Heart right ventricle (tissue), 16 donors: ENCODE measurements at regions not wholly inside any gene's neighbourhood (a gene's known extent, or its start where the extent isn't known, plus 50 kb on each side); places are given as distances from the start of the nearest gene placed in this dataset.

Experiments used
- ATAC-seq, 8 donors: fragments of 200-7000 bp; cut with Tn5 transposase; one replicate each; pipeline ENCODE4 v1.9.1; 2020; ENCODE audit warnings: mild to moderate bottlenecking in 8 of 8, moderate library complexity in 8 of 8, moderate number of reproducible peaks in 1 of 8
- DNase-seq, 2 donors: peaks; one replicate each; pipeline ENCODE4 v3.0.0-alpha.2; 2020
- H3K27ac ChIP-seq, 10 donors: fragments of 200-600 bp; sonication (generic) in 2 of 10; one replicate each; pipeline versions ENCODE4 v1.5.0 to v1.8.0; 2020 to 2022; ENCODE audit warnings: mild to moderate bottlenecking in 3 of 10
- H3K27me3 ChIP-seq, 7 donors: fragments of 200-600 bp; one replicate each; pipeline ENCODE4 v1.8.0; 2021 to 2022; ENCODE audit warnings: mild to moderate bottlenecking in 2 of 7
- H3K36me3 ChIP-seq, 9 donors: fragments of 200-600 bp; sonication (generic) in 1 of 9; one replicate each; pipeline versions ENCODE4 v1.5.0 to v1.8.0; 2020 to 2022; ENCODE audit warnings: mild to moderate bottlenecking in 2 of 9
- H3K4me1 ChIP-seq, 9 donors: fragments of 200-600 bp; sonication (generic) in 1 of 9; one replicate each; pipeline versions ENCODE4 v1.5.0 to v1.8.0; 2020 to 2022; ENCODE audit warnings: mild to moderate bottlenecking in 4 of 9
- H3K4me3 ChIP-seq, 10 donors: fragments of 200-600 bp; sonication (generic) in 2 of 10; one replicate each; pipeline versions ENCODE4 v1.5.0 to v1.8.0; 2020 to 2022; ENCODE audit warnings: mild to moderate bottlenecking in 7 of 10, moderate library complexity in 2 of 10
- H3K9me3 ChIP-seq, 11 donors: fragments of 200-600 bp in 10 of 11; sonication (generic) in 2 of 11; one replicate each; pipeline versions ENCODE4 v1.5.0 to v1.8.0; 2013 to 2022; ENCODE audit warnings: mild to moderate bottlenecking in 2 of 11, control low read depth in 1 of 11, moderate library complexity in 1 of 11
- WGBS, 2 donors: extraction: QIAGEN DNeasy Blood & Tissue Kit; methylation state at CpG; one replicate each; pipeline ENCODE4 v1.1.7; 2013; ENCODE audit warnings: inconsistent platforms in 1 of 2; 5-methylcytosine and 5-hydroxymethylcytosine counted together
- intact Hi-C, 10 donors: fragments of 100-400 bp; cut with DNase I; formaldehyde crosslinking; loops; one replicate each; pipeline versions ENCODE4 v1.11.1 to v1.14.2; 2022
- TF ChIP-seq, protein P1 (sequence below), 9 donors: fragments of 200-600 bp; sonication (generic) in 2 of 9; IDR thresholded peaks; one replicate each; pipeline versions ENCODE4 v1.5.0 to v1.8.0; 2021 to 2022; ENCODE audit warnings: antibody characterized with exemption in 9 of 9, mild to moderate bottlenecking in 5 of 9, moderate library complexity in 1 of 9
- donor health status: Arrhythmogenic right ventricular cardiomyopathy.
- donor health status: ischemic (EF 13 %, LVEDD 7.1; RV severe dilation, severe dysfunction).
- donor health status: healthy with polysubstance abuse.
- donor health status: DM: no; HTN: yes; CAD: no.
- donor health status: DM: no; HTN: no; CAD: no.
- donor health status: ischemic (EF 25% LVEDD 6.9; RV normal size, moderate dysfunction).
- donor health status: ischemic (EF 25% LVEDD 5.7; RV mildly dilated, moderate dysfunction).
- donor health status: healthy.
- donor health status: DM: yes; HTN: yes; CAD: no.
- donor health status: Ischemic cardiomyopathy.
- donor health status: ischemic (EF 35%, LVEDD 5.7; RV mildly dilated, moderate dysfunction).
- donor health status: nonischemic (EF 11% LVEDD 7.7; RV severe dilation, severe dysfunction).
- donor health status: DM: yes; HTN: yes; CAD: no.
- donor health status: PGD.
- donor health status: ischemic (EF 29% LVEDD 5.4; RV normal size, mild dysfunction).
- donor health status: nonischemic (EF 23%, LVEDD 6.1; RV moderate dilation, normal function).

DNA sequence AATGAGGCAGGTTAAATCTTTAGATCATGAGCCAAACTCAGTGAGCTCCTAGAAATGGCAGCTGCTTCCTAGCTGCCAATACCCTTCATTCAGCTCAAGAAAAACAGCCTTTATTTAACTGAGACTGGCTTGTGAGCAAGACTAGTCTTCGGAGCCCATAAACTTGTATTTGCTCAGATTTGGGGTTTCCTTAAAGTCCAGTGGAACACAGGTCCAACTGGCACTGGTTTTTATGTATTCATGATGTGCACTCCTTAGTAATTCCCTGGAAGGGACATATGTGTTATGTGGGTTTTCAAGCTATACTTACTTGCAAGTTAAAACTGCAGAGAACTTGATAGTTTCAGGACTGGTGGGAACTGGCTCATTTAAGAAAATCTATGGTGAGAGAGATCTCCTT, 380.1 kb upstream of the TMEM132C start:
- Histone ChIP-seq H3K27ac (no peak overlapping the region), H3K4me3 (no peak overlapping the region), H3K36me3 (no peaks in the 10 kb centered on the region), H3K9me3 (no peaks in the 10 kb centered on the region), H3K27me3 (no peaks in the 10 kb centered on the region), H3K4me1 (peaks cover 0 to 6% (median 0%) of the 10 kb centered on the region in 9 donors)
- TF ChIP-seq, protein P1, sequence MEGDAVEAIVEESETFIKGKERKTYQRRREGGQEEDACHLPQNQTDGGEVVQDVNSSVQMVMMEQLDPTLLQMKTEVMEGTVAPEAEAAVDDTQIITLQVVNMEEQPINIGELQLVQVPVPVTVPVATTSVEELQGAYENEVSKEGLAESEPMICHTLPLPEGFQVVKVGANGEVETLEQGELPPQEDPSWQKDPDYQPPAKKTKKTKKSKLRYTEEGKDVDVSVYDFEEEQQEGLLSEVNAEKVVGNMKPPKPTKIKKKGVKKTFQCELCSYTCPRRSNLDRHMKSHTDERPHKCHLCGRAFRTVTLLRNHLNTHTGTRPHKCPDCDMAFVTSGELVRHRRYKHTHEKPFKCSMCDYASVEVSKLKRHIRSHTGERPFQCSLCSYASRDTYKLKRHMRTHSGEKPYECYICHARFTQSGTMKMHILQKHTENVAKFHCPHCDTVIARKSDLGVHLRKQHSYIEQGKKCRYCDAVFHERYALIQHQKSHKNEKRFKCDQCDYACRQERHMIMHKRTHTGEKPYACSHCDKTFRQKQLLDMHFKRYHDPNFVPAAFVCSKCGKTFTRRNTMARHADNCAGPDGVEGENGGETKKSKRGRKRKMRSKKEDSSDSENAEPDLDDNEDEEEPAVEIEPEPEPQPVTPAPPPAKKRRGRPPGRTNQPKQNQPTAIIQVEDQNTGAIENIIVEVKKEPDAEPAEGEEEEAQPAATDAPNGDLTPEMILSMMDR (IDR thresholded peaks at IDR 0.05) = no peak
- no peak for DNase-seq
- 78 to 79% methylated on average over 1 of the region's 1 CpG for WGBS, 2 donors
- intact Hi-C loops = no loop called here
- ATAC-seq = no peak

DNA sequence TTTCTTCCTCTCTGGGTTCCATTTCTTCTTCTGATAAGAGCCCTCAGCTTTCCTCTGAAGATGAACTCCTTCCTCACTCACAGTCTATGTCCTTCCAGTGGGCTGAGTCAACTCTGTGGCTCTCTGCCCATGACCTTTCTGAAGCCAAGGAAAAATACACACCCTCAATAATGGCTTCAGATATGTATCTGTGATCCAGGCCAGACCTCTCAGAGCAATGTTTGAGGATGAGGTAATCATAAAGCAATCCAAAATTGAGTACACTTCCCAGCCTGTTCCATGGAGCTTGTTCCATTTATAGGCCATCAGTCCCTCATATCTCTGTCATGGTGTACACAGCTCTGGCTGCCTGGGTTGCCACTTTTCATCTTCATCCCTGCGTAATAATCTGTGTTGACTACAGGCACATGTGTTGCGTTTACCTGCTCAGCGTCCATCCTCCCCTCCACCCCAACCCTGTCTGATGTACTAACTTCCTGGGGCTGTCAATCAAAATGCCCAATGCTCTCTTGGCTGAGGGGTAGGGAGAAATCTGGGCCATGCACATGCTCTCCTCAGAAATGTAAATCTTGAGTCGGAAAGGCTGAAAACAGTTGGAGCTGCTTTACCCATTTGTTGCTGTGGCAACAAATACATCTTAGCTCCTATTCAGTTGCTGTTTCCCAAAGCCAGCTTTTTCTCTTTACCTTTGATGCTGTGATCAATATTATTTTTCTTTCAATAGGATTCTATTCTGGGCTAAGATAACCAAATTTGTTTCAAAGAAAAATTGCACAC, 377.8 kb upstream of the TMEM132C start:
- no peak overlapping the region for H3K4me3 ChIP-seq
- peaks cover 0 to 6% (median 0%) of the 10 kb centered on the region in 9 donors for H3K4me1 ChIP-seq
- no peaks in the 10 kb centered on the region for H3K9me3 ChIP-seq
- H3K27ac ChIP-seq = no peak overlapping the region
- intact Hi-C loops = no loop called here
- H3K36me3 ChIP-seq = no peaks in the 10 kb centered on the region
- WGBS, 2 donors = 60% methylated on average over 4 of the region's 4 CpGs
- peak in 7 of 8 donors; percentile 53 to 86 (median 74) for ATAC-seq
- no peaks in the 10 kb centered on the region for H3K27me3 ChIP-seq
- peak in 1 of 2 donors; percentile 14 for DNase-seq
- TF ChIP-seq, protein P1 (IDR thresholded peaks at IDR 0.05) = no peak

DNA sequence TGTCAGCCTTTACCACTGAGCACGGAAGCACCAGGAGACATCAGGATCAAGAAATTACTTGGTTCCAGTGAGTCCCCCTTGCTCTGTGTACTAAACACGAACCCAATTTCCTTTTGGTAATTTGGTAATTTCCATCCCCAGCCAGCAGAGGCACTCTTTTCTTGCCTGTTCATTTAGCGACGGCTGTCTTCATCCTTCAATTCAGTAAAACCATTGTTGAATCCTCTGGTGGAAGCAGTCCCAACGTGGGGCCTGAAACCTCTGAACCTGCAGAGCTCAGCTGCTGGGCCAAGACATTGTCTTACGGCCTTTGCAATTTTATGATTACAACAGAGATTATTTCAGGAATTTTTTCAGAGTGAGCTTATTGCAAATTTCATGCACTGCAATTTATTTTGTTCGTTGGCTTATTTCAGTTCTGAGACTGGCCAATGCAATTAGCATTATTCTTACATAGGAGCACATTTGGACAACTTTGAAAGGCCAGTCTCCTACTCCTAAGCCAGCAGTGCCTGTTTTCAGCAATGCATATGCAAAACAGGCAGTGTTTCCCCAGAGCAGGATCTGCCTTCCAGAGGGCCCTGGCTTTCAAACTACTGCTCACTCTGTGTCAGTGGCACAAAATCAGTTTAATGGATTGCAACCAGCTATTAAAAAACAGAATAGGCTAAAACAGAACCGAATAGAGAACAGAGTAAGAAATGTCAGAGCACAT, 372.9 kb upstream of the TMEM132C start:
- Histone ChIP-seq H3K9me3 (no peaks in the 10 kb centered on the region), H3K27ac (no peak overlapping the region), H3K4me3 (no peak overlapping the region), H3K36me3 (no peaks in the 10 kb centered on the region), H3K27me3 (no peaks in the 10 kb centered on the region), H3K4me1 (peaks cover 0 to 3% (median 0%) of the 10 kb centered on the region in 9 donors)
- TF ChIP-seq, protein P1 (IDR thresholded peaks at IDR 0.05) = peak in 6 of 9 donors; percentile 14 to 43 (median 23)
- intact Hi-C loops = no loop called here
- no peak for ATAC-seq
- 46 to 52% methylated on average over 8 of the region's 8 CpGs for WGBS, 2 donors
- DNase-seq = no peak

DNA sequence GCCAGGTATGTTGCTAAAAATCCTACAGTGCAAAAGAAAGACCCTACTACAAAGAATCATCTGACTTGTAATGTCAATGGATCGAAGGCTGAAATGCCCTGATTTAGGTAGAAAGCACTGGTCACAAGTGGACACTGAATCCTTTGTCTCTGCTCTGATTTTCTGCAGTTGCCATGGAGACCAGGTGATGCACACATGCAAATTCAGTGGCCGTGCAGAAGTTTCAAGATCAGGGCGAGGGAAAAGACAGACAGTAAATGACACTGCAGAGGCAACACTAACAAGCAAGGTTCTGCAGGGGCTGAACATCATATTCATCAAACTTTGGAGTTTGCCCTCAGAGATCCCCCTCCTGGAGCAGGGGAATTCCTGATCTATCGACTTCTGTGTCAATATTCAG, 370.3 kb upstream of the TMEM132C start:
- 76 to 81% methylated on average over 4 of the region's 4 CpGs for WGBS, 2 donors
- Histone ChIP-seq H3K4me3 (no peak overlapping the region), H3K36me3 (no peaks in the 10 kb centered on the region), H3K27me3 (no peaks in the 10 kb centered on the region), H3K9me3 (no peaks in the 10 kb centered on the region), H3K27ac (no peak overlapping the region), H3K4me1 (no peaks in the 10 kb centered on the region)
- intact Hi-C loops = no loop called here
- ATAC-seq (no peak), DNase-seq (no peak)
- TF ChIP-seq, protein P1 (IDR thresholded peaks at IDR 0.05) = no peak
